GM13976 (cell line): ENCODE measurements at regions not wholly inside any gene's neighbourhood (a gene's known extent, or its start where the extent isn't known, plus 50 kb on each side); places are given as distances from the start of the nearest gene placed in this dataset.

Experiments used
- DNase-seq: peaks from one replicate; pipeline ENCODE4 v3.0.0; 2012; ENCODE audit warnings: low spot score
- in situ Hi-C: fragments of 300-500 bp; cut with MboI; formaldehyde crosslinking; loops from one replicate; pipeline ENCODE4 v1.12.0; 2022; ENCODE audit warnings: low sequenced_read_pairs, mixed read lengths, inconsistent platforms; ENCODE audit not compliant: unreplicated experiment
- TF ChIP-seq, protein P1 (sequence below): IDR thresholded peaks from 2 replicates; pipeline ENCODE4 v1.5.1; 2012; ENCODE audit warnings: borderline replicate concordance, mild to moderate bottlenecking; ENCODE audit not compliant: insufficient read depth; ENCODE audit errors: extremely low read depth, missing control alignments, control extremely low read depth

DNA sequence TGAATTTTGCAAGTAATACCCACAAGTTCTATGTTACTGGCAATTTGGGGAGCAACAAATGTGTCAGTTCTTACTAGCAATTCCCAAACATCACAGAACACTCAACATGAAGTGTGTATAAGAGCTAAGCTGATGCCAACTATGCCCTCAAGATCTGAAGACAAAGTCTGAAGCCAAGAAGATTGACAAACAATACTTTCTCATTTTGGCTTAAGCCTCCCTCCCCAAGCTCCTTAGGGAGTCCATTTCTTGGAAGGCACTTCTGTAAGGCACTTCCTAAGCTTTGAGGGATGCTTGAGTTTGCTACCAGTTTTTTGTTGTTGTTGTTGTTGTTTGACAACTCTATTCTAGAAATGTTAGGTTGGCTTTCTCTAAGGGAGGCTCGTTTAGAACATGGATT lies 154.4 kb upstream of the ZNF644 start:
- in situ Hi-C loops: no loop called here
- DNase-seq: no peak
- TF ChIP-seq, protein P1, sequence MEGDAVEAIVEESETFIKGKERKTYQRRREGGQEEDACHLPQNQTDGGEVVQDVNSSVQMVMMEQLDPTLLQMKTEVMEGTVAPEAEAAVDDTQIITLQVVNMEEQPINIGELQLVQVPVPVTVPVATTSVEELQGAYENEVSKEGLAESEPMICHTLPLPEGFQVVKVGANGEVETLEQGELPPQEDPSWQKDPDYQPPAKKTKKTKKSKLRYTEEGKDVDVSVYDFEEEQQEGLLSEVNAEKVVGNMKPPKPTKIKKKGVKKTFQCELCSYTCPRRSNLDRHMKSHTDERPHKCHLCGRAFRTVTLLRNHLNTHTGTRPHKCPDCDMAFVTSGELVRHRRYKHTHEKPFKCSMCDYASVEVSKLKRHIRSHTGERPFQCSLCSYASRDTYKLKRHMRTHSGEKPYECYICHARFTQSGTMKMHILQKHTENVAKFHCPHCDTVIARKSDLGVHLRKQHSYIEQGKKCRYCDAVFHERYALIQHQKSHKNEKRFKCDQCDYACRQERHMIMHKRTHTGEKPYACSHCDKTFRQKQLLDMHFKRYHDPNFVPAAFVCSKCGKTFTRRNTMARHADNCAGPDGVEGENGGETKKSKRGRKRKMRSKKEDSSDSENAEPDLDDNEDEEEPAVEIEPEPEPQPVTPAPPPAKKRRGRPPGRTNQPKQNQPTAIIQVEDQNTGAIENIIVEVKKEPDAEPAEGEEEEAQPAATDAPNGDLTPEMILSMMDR: no peak

DNA sequence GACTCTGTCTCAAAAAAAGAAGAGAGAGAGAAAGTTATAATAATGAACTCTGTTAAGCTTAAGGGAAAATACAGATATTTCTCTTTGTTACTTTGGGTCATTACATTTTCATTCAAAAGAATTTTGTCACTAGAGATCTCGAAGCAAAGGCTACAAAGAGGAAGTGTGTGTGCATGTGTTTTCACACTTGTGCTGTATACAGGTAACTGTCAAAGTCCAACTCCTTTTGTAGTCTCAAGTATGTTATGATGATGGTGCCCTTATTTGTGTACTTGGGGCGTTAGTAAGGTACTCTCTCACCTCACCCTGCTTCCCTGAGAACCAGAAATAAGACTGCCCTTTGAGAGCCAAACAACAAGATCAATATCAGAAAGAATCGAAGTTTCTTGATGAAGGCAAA lies 152.9 kb upstream of the ZNF644 start:
- in situ Hi-C loops: loop anchor here (25.0 kb wide), 1 partner anchor 1037 kb away; no protein-coding TSS in a partner anchor
- TF ChIP-seq, protein P1: no peak
- DNase-seq: no peak

DNA sequence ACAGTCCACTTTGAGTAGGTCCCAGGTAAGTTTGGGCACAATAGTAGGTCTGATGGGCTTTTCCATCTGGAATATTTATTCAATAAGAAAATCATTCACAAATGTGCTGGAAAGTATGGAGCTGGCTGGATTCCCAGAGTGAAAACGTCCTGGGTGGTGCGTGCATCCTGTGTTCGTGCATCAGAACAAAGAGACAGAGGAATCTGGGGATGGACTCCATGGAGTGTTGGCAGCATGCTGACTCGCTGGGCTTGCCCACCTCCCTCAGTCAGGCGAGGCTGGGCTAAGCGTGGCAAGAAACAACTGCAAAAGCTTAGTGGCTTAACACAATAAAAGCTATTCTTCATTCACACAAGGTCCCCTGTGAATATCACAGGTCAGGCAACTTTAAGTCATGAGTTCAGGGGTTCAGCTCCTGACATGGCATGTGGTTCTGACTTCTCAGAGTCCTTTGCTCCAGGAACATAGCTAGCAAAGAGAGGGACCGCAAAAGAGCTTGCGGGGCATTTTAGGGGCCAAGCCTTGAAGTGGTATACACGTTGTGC lies 151.6 kb upstream of the ZNF644 start:
- in situ Hi-C loops: loop anchor here (25.0 kb wide), 1 partner anchor 1036 kb away; no protein-coding TSS in a partner anchor
- no peak for DNase-seq
- TF ChIP-seq, protein P1: no peak

DNA sequence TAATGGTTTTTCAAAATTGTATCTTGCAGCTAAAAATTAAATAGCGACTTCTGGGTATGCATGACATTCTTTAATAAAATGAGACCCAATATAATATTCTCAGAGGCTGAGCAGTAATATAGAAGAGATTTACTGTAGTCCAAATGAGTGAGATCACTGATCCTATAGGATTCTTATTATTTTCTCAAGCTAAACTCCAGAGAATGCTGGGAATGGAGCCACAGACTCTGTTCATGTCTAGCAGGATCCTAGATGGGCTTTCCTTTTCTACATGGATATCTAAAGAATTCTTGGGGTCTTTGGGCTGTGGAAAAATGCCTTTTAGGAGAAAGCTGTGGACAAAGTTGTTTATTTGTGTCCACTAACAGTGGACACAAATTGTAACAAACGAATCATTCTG lies 150.7 kb upstream of the ZNF644 start:
- no peak for DNase-seq
- in situ Hi-C loops: loop anchor here (25.0 kb wide), 1 partner anchor 1035 kb away; no protein-coding TSS in a partner anchor
- TF ChIP-seq, protein P1: no peak

DNA sequence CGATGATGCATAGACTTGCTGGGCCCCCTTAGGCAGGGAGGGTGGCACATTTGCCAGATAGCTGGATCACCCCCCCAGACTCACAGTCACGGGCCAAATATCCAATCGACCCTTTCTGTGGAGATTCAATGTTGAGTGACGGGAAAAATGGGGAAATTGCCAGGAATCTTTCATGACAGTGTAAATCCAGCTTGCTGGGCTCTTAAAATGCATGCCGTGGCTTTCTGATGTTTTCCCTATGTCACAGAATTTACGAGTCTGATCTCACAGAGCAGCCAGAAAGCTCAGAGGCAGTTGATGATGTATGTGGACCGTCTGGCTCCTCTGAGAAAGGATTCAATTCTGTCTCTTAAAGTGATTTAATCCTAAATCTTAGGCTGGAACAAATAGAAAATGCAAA lies 150.1 kb upstream of the ZNF644 start:
- no peak for DNase-seq
- in situ Hi-C loops: loop anchor here (25.0 kb wide), 1 partner anchor 1035 kb away; no protein-coding TSS in a partner anchor
- TF ChIP-seq, protein P1: no peak

DNA sequence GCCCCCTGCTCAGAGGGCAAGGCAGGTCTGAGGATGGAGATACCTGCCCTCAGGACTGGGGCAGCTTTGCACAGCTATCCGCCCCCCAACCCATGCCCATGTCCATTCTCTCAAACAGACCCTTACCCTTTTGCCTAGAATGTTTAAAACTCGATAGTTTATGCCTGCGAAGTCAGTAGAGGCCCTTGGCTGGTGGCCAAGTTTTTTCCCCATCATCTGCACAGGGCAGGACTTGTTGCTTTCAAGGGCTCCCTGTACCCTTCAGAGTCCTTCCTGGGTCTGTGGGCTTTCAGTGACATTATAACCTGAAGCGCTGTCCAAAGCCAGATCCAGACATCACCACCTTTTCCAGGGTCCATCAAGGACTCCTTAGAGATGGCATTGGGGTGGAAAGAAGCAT lies 148.7 kb upstream of the ZNF644 start:
- in situ Hi-C loops: loop anchor here (25.0 kb wide), 1 partner anchor 1033 kb away; no protein-coding TSS in a partner anchor
- TF ChIP-seq, protein P1: no peak
- no peak for DNase-seq
